GM18873 (cell line): ENCODE measurements at regions not wholly inside any gene's neighbourhood (a gene's known extent, or its start where the extent isn't known, plus 50 kb on each side); places are given as distances from the start of the nearest gene placed in this dataset.

Source experiments
- ATAC-seq: cut with Tn5 transposase; IDR thresholded peaks from one replicate; pipeline ENCODE4 v1.9.1; 2021; ENCODE audit warnings: mild to moderate bottlenecking, moderate library complexity, moderate number of reproducible peaks; ENCODE audit not compliant: unreplicated experiment, low FRiP score

GRCh38 chr4:167469436-167469835, 235.1 kb upstream of the SPOCK3 start:
- ATAC-seq = no peak

DNA sequence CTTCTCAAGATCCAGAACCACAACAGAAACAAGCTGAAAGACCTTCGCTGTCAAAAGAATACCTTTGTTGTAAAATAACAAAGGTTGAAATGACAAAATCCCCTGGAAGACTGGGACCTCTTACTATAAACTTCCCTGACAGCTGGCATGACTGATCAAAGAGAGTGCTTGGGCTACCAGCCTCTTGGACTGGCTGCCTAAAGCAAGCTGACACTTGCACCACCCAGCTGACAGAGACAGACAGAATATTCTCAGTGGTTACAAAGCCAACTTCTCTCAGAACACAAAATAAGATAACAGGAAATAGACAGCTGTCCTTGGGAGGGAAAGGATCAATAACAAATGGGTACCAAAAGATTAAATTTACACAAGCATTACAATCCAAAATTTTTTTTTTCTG, 241.7 kb upstream of the SPOCK3 start:
- ATAC-seq = no peak

DNA sequence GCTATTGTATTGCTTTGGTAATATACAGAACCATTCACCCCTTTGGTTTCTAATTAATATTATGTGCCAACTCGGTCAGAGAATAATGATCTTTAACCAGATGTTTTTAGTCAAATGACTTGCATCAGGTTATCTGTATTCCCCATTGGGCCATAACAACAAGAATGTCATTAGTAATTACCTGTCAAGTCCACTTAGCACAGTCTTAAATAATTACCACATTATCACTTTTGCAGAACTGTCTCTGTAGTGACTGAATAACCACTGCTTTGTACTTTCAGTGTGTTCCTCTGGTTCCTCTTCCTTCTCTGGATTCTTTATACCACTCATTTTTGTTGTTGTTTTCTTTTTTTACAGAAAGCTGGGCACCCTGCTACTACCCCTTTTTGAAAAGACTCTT, 257.7 kb upstream of the SPOCK3 start:
- ATAC-seq = no peak

GRCh38 chr4:167509551-167509950, 275.3 kb upstream of the SPOCK3 start:
- ATAC-seq = no peak

- no peak for ATAC-seq
Measured at GRCh38 chr4:167524091-167524490, 289.8 kb upstream of the SPOCK3 start.

GRCh38 chr4:167537761-167538160, 303.5 kb upstream of the SPOCK3 start:
- no peak for ATAC-seq

- ATAC-seq = no peak
Measured at GRCh38 chr4:167541286-167541685, 307.0 kb upstream of the SPOCK3 start.

DNA sequence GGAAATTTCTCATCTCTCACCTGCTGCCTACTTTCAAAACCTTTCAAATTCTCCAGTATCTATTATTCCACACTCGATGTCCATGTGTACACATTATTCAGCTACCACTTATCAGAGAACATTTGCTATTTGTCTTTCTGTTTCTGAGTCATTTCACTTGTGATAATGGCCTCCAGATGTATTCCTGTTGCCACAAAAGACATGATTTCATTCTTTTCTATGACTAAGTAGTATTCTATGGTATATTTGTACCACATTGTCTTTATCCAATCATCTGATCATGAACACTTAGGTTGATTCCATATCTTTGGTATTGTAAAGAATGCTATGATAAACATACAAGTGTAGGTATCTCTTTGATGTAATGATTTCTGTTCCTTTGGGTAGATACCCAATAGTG, 310.1 kb upstream of the SPOCK3 start:
- ATAC-seq = no peak

- no peak for ATAC-seq
Measured at GRCh38 chr4:167550021-167550420, 315.7 kb upstream of the SPOCK3 start.

DNA sequence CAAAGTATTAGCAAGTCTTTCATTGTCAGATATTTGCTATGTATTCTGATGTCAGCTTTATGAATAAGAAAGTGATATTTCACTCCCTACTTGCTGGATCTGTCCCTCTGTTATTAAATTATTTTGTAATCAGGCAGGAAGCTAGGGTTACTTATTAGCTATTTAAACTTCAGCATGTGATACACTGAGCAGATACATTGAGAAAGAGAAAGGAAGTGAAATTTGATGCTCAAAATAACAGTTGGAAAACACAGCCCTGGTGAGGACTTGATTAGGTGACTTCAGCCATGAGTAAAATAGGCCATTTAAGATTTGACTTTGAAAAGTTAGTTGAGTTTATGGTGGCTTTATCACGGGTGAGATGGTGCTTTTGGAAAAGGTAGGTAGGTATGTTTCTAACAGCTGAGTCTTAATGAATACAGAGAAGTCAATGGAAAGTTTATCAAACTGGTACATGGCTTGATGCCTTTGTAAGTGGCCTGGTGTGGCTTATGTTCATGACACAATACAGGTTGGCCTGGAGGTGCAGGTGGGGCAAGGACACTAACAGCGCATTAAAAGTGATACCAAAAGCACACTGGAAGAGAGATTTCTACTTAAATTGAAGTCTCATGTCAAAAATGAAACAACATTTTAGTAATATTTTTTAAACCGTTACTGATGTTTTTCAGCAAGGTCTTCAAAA, 321.2 kb upstream of the SPOCK3 start:
- ATAC-seq = peak; percentile 93

GRCh38 chr4:167578906-167579305, 344.6 kb upstream of the SPOCK3 start:
- no peak for ATAC-seq

DNA sequence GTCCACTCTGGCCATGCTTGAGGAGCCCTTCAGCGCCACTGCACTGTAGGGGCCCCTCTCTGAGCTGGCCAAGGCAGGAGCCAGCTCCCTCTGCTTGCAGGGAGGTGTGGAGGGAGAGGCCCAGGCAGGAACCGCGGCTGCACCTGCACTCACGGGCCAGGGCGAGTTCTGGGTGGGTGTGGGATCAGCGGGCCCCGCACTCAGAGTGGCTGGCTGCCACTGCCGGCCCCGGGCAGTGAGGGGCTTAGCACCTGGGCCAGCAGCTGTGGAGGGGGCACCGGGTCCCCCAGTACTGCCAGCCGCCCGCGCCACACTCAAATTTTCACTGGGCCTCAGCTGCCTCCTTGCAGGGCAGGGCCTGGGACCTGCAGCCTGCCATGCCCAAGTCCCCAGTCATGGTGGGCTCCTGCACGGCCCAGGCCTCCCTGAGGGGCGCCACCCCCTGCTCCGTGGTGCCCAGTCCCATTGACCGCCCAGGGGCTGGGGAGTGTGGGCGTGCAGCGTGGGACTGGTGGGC, 347.2 kb upstream of the SPOCK3 start:
- no peak for ATAC-seq

DNA sequence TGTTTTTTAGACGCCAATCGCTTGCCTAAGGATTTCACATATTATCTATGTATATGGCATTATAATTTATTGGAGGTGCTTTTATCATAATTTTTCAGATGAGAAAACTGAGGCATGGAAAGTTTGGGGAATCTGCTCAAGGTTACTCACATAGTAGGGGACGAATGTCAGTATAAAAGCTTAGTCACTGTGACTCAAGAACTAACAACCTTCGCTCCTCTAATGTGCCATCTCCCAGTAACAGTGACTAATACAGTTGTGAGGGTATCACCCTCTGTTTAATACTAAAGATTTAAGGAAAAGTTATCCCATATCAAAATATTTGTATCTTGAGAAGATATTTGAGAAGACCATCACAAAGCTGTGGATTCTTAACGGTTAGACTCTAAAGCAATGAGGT, 353.1 kb upstream of the SPOCK3 start:
- ATAC-seq = no peak

DNA sequence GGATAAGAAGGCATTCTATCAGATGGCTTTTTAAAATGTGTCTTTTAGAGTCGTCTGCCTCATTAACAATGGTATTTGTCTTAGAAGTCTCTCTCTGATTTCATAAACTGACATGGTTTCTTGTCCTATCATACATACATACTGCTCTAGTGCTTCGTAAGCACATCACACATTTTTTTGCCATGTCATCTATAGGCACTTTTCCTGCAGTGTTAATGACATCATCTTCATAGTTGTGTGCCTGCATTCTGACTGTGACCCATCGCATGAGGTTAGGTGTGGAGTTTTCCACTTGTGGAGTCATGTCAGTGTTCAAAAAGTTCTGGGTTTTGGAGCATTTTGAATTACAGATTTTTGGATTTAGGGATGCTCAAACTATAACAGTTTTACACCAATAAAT, 361.6 kb upstream of the SPOCK3 start:
- ATAC-seq = no peak

GRCh38 chr4:167602157-167602556, 367.9 kb upstream of the SPOCK3 start:
- ATAC-seq = no peak

GRCh38 chr4:167606551-167606950, 372.3 kb upstream of the SPOCK3 start:
- no peak for ATAC-seq

GRCh38 chr4:167613381-167613780, 379.1 kb upstream of the SPOCK3 start:
- ATAC-seq = no peak

GRCh38 chr4:167614866-167615265, 380.6 kb upstream of the SPOCK3 start:
- ATAC-seq = no peak

DNA sequence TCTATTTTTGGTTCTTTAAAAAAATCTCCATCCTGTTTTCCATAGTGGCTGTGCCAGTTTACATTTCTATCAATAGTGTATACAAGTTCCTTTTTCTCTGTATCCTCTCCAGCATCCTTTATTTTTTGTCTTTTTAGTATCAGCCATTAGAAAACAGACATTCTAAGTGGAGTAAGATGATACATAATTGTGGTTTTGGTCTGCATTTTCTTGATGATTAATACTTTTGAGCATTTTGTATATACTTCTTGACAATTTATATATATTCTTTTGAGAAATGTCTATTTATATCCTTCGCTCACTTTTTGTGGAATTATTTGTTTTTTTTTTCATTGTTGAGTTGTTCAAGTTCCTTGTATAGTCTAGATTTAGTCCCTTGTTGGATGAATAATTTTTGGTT, 382.2 kb upstream of the SPOCK3 start:
- no peak for ATAC-seq

DNA sequence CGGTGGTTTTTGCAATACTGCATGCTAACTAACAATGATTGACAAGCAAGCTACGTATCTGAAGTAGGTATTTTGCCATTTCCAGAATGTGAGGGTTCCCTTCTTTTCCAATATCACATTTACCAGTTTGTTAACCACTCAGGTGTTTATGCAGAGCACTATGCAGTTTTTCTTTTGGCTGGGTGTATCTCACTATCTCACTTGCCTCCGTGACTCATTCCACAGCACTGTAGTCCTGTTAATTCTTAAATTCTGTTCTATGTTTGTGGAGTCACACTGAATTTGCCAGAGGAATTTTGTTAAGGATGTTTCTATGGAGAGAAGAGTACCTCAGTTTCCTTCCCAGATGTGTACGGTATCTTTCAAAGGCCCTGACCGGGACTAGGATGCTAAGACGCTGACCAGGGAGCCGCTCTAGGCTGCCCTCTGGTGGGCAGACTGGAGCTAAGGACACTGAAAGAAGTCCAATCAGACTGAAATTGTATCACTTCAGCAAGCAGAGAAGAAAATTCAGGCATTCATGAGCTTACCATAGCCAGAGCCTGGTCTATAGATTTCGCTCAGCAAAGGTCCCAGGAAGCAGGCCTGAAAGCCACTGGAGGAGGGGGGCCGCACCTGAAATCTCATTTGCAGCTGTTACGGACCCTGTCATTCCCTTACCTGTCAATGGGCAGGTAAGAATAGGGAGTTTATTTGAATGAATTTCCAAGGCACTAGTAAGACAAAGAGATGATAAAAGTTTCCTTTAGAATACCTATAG, 388.4 kb upstream of the SPOCK3 start:
- peak; percentile 95 for ATAC-seq

DNA sequence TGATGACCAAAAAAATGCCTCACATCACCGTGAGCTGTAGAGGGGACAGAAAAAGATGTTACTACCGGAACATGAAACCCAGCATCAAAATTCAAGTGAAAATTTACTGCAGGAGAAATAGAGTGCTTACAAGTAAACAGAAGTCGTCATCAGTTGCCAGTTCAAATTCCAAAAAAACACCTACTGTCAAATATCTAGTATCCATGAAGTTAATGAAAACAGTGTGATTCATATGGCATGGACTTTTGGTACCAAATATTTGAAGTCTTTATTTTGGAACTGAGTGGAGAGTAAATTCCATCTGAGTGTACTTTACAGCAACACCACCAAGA, 388.9 kb upstream of the SPOCK3 start:
- ATAC-seq = no peak

DNA sequence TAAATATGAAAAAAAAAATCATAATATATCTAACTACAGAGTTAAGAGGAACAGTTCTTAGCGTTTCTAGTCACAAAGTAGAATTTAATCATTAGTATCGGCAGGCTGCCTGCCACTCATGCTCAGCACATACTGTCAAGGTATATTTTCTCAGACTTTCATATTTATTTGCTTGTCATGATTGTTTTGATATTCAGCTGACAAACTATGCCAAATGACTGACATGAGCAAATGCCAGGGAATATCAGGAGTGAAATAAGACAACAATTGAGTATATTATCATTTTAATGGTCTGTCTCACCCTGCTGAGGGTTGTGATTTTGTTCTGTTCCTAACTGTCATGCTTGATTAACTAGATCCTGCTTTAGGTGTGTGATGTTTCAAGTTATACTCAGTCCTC, 395.0 kb upstream of the SPOCK3 start:
- no peak for ATAC-seq
